ENCODE measurements at regions not wholly inside any gene's neighbourhood (a gene's known extent, or its start where the extent isn't known, plus 50 kb on each side); places are given as distances from the start of the nearest gene placed in this dataset.
A peak's percentile ranks its signal among the peaks of the same experiment; 100 is the strongest.

DNA sequence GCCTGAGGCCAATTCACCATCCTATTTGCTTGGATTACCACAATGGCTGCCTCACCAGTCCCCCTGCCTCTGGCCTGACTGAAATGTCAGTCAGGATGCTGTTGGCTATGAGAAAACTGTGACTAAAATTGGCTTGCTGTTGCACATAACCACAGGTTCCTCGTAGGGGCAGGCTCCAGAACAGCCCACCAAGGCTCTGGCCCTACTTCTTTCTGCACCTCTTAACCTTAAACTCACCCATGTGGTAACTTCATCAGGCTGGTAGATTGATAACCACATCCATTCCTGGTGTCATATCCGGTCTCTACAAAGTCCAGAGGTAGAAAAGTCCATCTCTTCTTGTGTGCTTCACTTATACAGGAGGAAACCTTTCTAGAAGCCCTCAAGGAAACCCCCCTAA is 172.4 kb upstream of the PLXNC1 start:
- WGBS, result 32% methylated on average over 2 of the region's 2 CpGs
- no peaks in the 10 kb centered on the region for H3K27me3 ChIP-seq (replicated peaks; ENCODE audit: insufficient read depth)

GRCh38 chr12:93977081-93977480 is 171.3 kb upstream of the PLXNC1 start:
- TF ChIP-seq POLR2AphosphoS5 (IDR thresholded peaks at IDR 0.05) (no peak), POLR2A (IDR thresholded peaks at IDR 0.05) (no peak)
- TF ChIP-seq, protein P1, sequence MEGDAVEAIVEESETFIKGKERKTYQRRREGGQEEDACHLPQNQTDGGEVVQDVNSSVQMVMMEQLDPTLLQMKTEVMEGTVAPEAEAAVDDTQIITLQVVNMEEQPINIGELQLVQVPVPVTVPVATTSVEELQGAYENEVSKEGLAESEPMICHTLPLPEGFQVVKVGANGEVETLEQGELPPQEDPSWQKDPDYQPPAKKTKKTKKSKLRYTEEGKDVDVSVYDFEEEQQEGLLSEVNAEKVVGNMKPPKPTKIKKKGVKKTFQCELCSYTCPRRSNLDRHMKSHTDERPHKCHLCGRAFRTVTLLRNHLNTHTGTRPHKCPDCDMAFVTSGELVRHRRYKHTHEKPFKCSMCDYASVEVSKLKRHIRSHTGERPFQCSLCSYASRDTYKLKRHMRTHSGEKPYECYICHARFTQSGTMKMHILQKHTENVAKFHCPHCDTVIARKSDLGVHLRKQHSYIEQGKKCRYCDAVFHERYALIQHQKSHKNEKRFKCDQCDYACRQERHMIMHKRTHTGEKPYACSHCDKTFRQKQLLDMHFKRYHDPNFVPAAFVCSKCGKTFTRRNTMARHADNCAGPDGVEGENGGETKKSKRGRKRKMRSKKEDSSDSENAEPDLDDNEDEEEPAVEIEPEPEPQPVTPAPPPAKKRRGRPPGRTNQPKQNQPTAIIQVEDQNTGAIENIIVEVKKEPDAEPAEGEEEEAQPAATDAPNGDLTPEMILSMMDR (IDR thresholded peaks at IDR 0.05), result no peak
- Histone ChIP-seq H3K9me3 (no peaks in the 10 kb centered on the region), H3K27me3 (replicated peaks; ENCODE audit: insufficient read depth) (no peaks in the 10 kb centered on the region), H3K4me1 (replicated peaks) (no peaks in the 10 kb centered on the region), H3K27ac (no peak overlapping the region), H3K4me3 (no peak overlapping the region), H3K36me3 (no peaks in the 10 kb centered on the region)
- DNase-seq (ENCODE audit: low spot score), result no peak
- 98% methylated on average over 3 of the region's 3 CpGs for WGBS
- intact Hi-C loops (cut with DNase I), result loop anchor here (5.0 to 10.0 kb wide), 3 partner anchors 98 to 475 kb away; no protein-coding TSS in a partner anchor

More for the DNA sequence above, 172.4 kb upstream of the PLXNC1 start:
- H3K27ac ChIP-seq, result no peak overlapping the region
- no peaks in the 10 kb centered on the region for H3K36me3 ChIP-seq
- no peak overlapping the region for H3K4me3 ChIP-seq
- TF ChIP-seq POLR2AphosphoS5 (IDR thresholded peaks at IDR 0.05), result no peak
- TF ChIP-seq POLR2A (IDR thresholded peaks at IDR 0.05), result no peak
- TF ChIP-seq, protein P1 (IDR thresholded peaks at IDR 0.05), result no peak
- intact Hi-C loops (cut with DNase I), result loop anchor here (5.0 to 10.0 kb wide), 3 partner anchors 99 to 474 kb away; no protein-coding TSS in a partner anchor
- no peaks in the 10 kb centered on the region for H3K9me3 ChIP-seq
- DNase-seq (ENCODE audit: low spot score), result no peak
- no peaks in the 10 kb centered on the region for H3K4me1 ChIP-seq (replicated peaks)

- intact Hi-C loops (cut with DNase I), result loop anchor here (5.0 to 10.0 kb wide), 3 partner anchors 96 to 476 kb away; no protein-coding TSS in a partner anchor
- no peaks in the 10 kb centered on the region for H3K27me3 ChIP-seq (replicated peaks; ENCODE audit: insufficient read depth)
- H3K4me1 ChIP-seq (replicated peaks), result no peaks in the 10 kb centered on the region
- no peak for DNase-seq (ENCODE audit: low spot score)
- no peak overlapping the region for H3K27ac ChIP-seq
- H3K36me3 ChIP-seq, result no peaks in the 10 kb centered on the region
- H3K4me3 ChIP-seq, result no peak overlapping the region
- 100% methylated on average over 1 of the region's 1 CpG for WGBS
- TF ChIP-seq, protein P1 (IDR thresholded peaks at IDR 0.05), result no peak
- TF ChIP-seq POLR2AphosphoS5 (IDR thresholded peaks at IDR 0.05) (no peak), POLR2A (IDR thresholded peaks at IDR 0.05) (no peak)
- H3K9me3 ChIP-seq, result no peaks in the 10 kb centered on the region
Measured at GRCh38 chr12:93978553-93978952, 169.8 kb upstream of the PLXNC1 start.

DNA sequence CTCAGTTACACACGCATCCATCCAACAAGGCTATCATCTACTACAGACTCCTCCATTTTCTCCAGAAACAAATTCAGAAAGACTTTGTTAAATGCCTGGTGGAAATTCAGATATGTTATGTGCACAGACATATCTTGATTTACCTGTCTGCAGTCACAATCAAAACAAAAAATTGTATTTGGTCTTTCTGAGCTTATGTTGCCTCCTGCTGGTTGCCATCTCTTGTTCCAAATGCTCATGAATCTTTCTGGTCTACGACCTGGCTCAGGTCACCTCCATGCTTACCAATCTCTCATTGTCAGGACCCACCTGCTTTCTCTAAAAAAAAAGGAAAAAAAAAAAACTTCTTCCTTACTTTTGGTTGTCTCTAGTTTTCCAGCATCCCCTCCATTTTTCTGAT is 169.2 kb upstream of the PLXNC1 start:
- Histone ChIP-seq H3K4me3 (no peak overlapping the region), H3K27ac (no peak overlapping the region), H3K36me3 (no peaks in the 10 kb centered on the region), H3K4me1 (replicated peaks) (no peaks in the 10 kb centered on the region), H3K9me3 (no peaks in the 10 kb centered on the region), H3K27me3 (replicated peaks; ENCODE audit: insufficient read depth) (no peaks in the 10 kb centered on the region)
- no peak for TF ChIP-seq POLR2A (IDR thresholded peaks at IDR 0.05)
- TF ChIP-seq POLR2AphosphoS5 (IDR thresholded peaks at IDR 0.05), result no peak
- TF ChIP-seq, protein P1 (IDR thresholded peaks at IDR 0.05), result peak in 3 of 4 experiments; percentile 46 to 74 (median 48)
- 61% methylated on average over 2 of the region's 2 CpGs for WGBS
- DNase-seq (ENCODE audit: low spot score), result peak; percentile 29
- intact Hi-C loops (cut with DNase I), result loop anchor here (5.0 to 10.0 kb wide), 3 partner anchors 96 to 477 kb away; no protein-coding TSS in a partner anchor

DNA sequence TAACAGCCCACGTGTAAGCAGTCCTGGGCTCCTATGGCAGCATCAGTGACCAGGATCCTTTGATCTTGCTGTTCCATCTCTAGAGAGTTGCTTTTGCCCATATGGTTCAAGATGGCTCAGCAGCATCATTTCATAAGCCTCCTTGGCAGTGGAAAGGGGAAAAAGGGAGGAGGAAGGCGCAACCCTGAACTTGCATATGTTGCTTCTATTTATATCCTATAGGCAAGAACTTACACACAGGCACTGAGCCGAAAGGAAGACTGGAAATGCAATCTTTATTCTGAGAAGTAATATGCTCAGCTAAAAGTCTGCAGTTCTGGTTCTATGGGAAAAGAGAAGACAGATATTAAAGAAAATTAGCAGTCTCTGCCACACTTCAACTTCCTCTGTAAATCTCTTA is 167.7 kb upstream of the PLXNC1 start:
- Histone ChIP-seq H3K4me3 (no peak overlapping the region), H3K4me1 (replicated peaks) (no peaks in the 10 kb centered on the region), H3K9me3 (no peaks in the 10 kb centered on the region), H3K27me3 (replicated peaks; ENCODE audit: insufficient read depth) (no peaks in the 10 kb centered on the region), H3K27ac (no peak overlapping the region), H3K36me3 (no peaks in the 10 kb centered on the region)
- TF ChIP-seq POLR2A (IDR thresholded peaks at IDR 0.05) (no peak), POLR2AphosphoS5 (IDR thresholded peaks at IDR 0.05) (no peak)
- TF ChIP-seq, protein P1 (IDR thresholded peaks at IDR 0.05), result no peak
- DNase-seq (ENCODE audit: low spot score), result no peak
- 85% methylated on average over 3 of the region's 3 CpGs for WGBS
- intact Hi-C loops (cut with DNase I), result loop anchor here (5.0 kb wide), 1 partner anchor 413 kb away; no protein-coding TSS in a partner anchor
